Keratinocyte (primary cell): ENCODE measurements at regions not wholly inside any gene's neighbourhood (a gene's known extent, or its start where the extent isn't known, plus 50 kb on each side); places are given as distances from the start of the nearest gene placed in this dataset.

Experiments used
- CTCF ChIP-seq, 3 experiments: IDR thresholded peaks in 1 of 3; conservative IDR thresholded peaks in 1 of 3; optimal IDR thresholded peaks in 1 of 3; 2 replicates in 2 of 3; 3 replicates in 1 of 3; pipeline versions ENCODE3 to v1.5.1; 2011; ENCODE audit warnings: low read length in 3 of 3, mild to moderate bottlenecking in 3 of 3, moderate library complexity in 2 of 3, control low read depth in 1 of 3, inconsistent platforms in 1 of 3; ENCODE audit not compliant: insufficient read depth in 2 of 3; ENCODE audit errors: extremely low read depth in 1 of 3
- EZH2 ChIP-seq: IDR thresholded peaks from one replicate; pipeline ENCODE4 v1.6.1; 2012; ENCODE audit warnings: inconsistent platforms, mild to moderate bottlenecking, low read length, moderate library complexity

GRCh38 chrX:134715930-134716619 lies 57.8 kb upstream of the PLAC1 start:
- no peak for TF ChIP-seq CTCF (optimal IDR thresholded peaks at IDR 0.05 in 1 of 3, IDR thresholded peaks at IDR 0.05 in 1 of 3, conservative IDR thresholded peaks at IDR 0.05 in 1 of 3; ENCODE audit: extremely low read depth in 1 of 3, insufficient read depth in 2 of 3, low read length in 3 of 3)
- no peak for TF ChIP-seq EZH2
